ENCODE measurements at regions not wholly inside any gene's neighbourhood (a gene's known extent, or its start where the extent isn't known, plus 50 kb on each side); places are given as distances from the start of the nearest gene placed in this dataset.

DNA sequence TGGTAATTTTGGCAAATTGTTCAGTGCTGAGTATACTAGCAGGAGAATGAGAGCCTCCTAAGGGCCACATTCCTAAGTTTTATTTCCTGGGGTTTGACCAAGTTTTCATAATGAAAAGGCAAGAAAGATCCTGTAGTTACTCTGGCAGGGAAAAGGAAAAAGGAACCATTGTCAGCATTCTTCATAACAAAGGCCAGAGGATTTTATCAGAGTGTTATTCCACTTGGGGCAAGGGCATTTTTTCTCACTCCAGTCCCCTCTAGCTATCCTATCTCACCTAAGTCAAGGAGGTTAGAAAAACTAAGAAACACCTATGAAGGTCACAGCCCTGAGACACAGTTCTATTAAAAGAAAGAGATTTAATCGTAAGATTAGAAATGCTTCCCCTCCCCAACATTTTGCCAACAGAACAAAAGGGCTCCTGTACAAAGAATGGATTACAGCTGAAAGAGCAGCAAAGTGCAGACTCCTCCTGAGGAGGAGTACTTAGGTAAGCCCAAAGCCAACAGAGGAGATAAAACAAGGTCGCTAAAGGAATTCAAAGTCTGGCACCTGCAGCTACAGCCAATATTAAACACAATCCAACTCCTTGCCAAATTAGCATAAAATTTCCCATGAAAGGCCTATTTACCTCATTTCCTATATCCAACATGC is 162.4 kb downstream of the GALC start:
- no peaks in the 10 kb centered on the region for H3K27me3 ChIP-seq (replicated peaks; ENCODE audit: insufficient read depth, low read length)
- no peak overlapping the region for H3K4me2 ChIP-seq (ENCODE audit: low read depth, low read length)
- H3K9me2 ChIP-seq (replicated peaks; ENCODE audit: insufficient read depth, low read length): no peaks in the 10 kb centered on the region
- TF ChIP-seq EZH2phosphoT487 (IDR thresholded peaks at IDR 0.05; ENCODE audit: low read length) (no peak), EZH2 (optimal IDR thresholded peaks at IDR 0.05; ENCODE audit: low read depth, low read length) (no peak), CTCF (IDR thresholded peaks at IDR 0.05; ENCODE audit: low read length) (no peak)
- no peak overlapping the region for H3K9ac ChIP-seq (ENCODE audit: low read length)
- no peaks in the 10 kb centered on the region for H3K9me3 ChIP-seq (replicated peaks; ENCODE audit: insufficient read depth, low read length)
- DNase-seq: no peak
- no peak overlapping the region for H3K27ac ChIP-seq (ENCODE audit: low read length)
- H3K4me3 ChIP-seq (ENCODE audit: low read length): no peak overlapping the region
- no peaks in the 10 kb centered on the region for H3K79me2 ChIP-seq (ENCODE audit: low read length)
- no peaks in the 10 kb centered on the region for H3K4me1 ChIP-seq (ENCODE audit: low read length)
- H4K20me1 ChIP-seq (ENCODE audit: insufficient read depth, low read length): no peaks in the 10 kb centered on the region
- no peaks in the 10 kb centered on the region for H3F3A ChIP-seq (ENCODE audit: insufficient read depth, low read length)
- H3K36me3 ChIP-seq (replicated peaks; ENCODE audit: insufficient read depth, low read length): no peaks in the 10 kb centered on the region
- no peak overlapping the region for H2AFZ ChIP-seq (ENCODE audit: low read length)

- Histone ChIP-seq H3K36me3 (replicated peaks; ENCODE audit: insufficient read depth, low read length) (no peaks in the 10 kb centered on the region), H4K20me1 (ENCODE audit: insufficient read depth, low read length) (no peaks in the 10 kb centered on the region), H3K27me3 (replicated peaks; ENCODE audit: insufficient read depth, low read length) (no peaks in the 10 kb centered on the region), H3K9me3 (replicated peaks; ENCODE audit: insufficient read depth, low read length) (no peaks in the 10 kb centered on the region), H3K4me1 (ENCODE audit: low read length) (no peaks in the 10 kb centered on the region), H3K79me2 (ENCODE audit: low read length) (no peaks in the 10 kb centered on the region), H3K9me2 (replicated peaks; ENCODE audit: insufficient read depth, low read length) (no peaks in the 10 kb centered on the region), H3K4me3 (ENCODE audit: low read length) (no peak overlapping the region), H3F3A (ENCODE audit: insufficient read depth, low read length) (no peaks in the 10 kb centered on the region), H3K4me2 (ENCODE audit: low read depth, low read length) (no peak overlapping the region), H3K27ac (ENCODE audit: low read length) (no peak overlapping the region), H3K9ac (ENCODE audit: low read length) (no peak overlapping the region), H2AFZ (ENCODE audit: low read length) (no peak overlapping the region)
- TF ChIP-seq CTCF (IDR thresholded peaks at IDR 0.05; ENCODE audit: low read length) (no peak), EZH2phosphoT487 (IDR thresholded peaks at IDR 0.05; ENCODE audit: low read length) (no peak), EZH2 (optimal IDR thresholded peaks at IDR 0.05; ENCODE audit: low read depth, low read length) (no peak)
- DNase-seq: no peak
These were observed 163.4 kb downstream of the GALC start for GRCh38 chr14:87829543-87829942.

DNA sequence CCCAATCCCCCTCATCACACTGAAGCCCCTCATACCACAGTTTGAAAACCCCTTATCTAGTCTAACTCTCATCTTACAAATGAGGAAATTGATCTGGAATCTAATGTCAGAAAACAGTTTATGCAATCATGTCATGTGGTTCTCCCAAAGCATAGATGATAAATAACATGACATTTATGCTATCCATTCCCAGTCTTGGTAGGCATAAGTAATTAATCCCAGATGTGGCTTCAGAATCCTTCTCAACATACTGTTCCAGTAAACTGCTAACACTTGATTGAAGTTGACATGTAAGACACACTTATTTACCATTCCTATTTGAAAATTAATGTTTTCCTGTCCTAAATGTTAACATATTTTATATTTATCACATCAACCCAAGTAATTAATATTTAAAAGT is 168.7 kb downstream of the GALC start:
- no peak overlapping the region for H3K4me3 ChIP-seq (ENCODE audit: low read length)
- H3K9ac ChIP-seq (ENCODE audit: low read length): no peak overlapping the region
- no peaks in the 10 kb centered on the region for H3K79me2 ChIP-seq (ENCODE audit: low read length)
- no peaks in the 10 kb centered on the region for H3F3A ChIP-seq (ENCODE audit: insufficient read depth, low read length)
- TF ChIP-seq EZH2 (optimal IDR thresholded peaks at IDR 0.05; ENCODE audit: low read depth, low read length) (no peak), EZH2phosphoT487 (IDR thresholded peaks at IDR 0.05; ENCODE audit: low read length) (no peak), CTCF (IDR thresholded peaks at IDR 0.05; ENCODE audit: low read length) (no peak)
- no peaks in the 10 kb centered on the region for H3K9me2 ChIP-seq (replicated peaks; ENCODE audit: insufficient read depth, low read length)
- DNase-seq: no peak
- H4K20me1 ChIP-seq (ENCODE audit: insufficient read depth, low read length): no peaks in the 10 kb centered on the region
- H2AFZ ChIP-seq (ENCODE audit: low read length): no peak overlapping the region
- no peaks in the 10 kb centered on the region for H3K27me3 ChIP-seq (replicated peaks; ENCODE audit: insufficient read depth, low read length)
- H3K4me1 ChIP-seq (ENCODE audit: low read length): no peaks in the 10 kb centered on the region
- H3K36me3 ChIP-seq (replicated peaks; ENCODE audit: insufficient read depth, low read length): no peaks in the 10 kb centered on the region
- H3K27ac ChIP-seq (ENCODE audit: low read length): no peak overlapping the region
- no peaks in the 10 kb centered on the region for H3K9me3 ChIP-seq (replicated peaks; ENCODE audit: insufficient read depth, low read length)
- H3K4me2 ChIP-seq (ENCODE audit: low read depth, low read length): no peak overlapping the region
